ENCODE measurements at regions not wholly inside any gene's neighbourhood (a gene's known extent, or its start where the extent isn't known, plus 50 kb on each side); places are given as distances from the start of the nearest gene placed in this dataset.

GRCh38 chr1:80994934-80995333 lies 805.8 kb upstream of the ADGRL2 start:
- TF ChIP-seq EGR1 (IDR thresholded peaks at IDR 0.05), result no peak
- TF ChIP-seq REST (IDR thresholded peaks at IDR 0.05; ENCODE audit: low read depth), result no peak
- no peak for TF ChIP-seq EP300 (IDR thresholded peaks at IDR 0.05; ENCODE audit: borderline replicate concordance)
- no peak for TF ChIP-seq YY1 (IDR thresholded peaks at IDR 0.05; ENCODE audit: low read depth)
- no peak for TF ChIP-seq TAF1 (IDR thresholded peaks at IDR 0.05; ENCODE audit: low read depth)
- no peak for TF ChIP-seq MAX (IDR thresholded peaks at IDR 0.05)
- no peak for TF ChIP-seq CEBPB (IDR thresholded peaks at IDR 0.05)
- no peak for TF ChIP-seq NFIC (IDR thresholded peaks at IDR 0.05)
- no peak for TF ChIP-seq TEAD4 (IDR thresholded peaks at IDR 0.05)
- no peak for TF ChIP-seq ZBTB7A (IDR thresholded peaks at IDR 0.05; ENCODE audit: low read depth)
